SK-N-SH (cell line): ENCODE measurements at regions not wholly inside any gene's neighbourhood (a gene's known extent, or its start where the extent isn't known, plus 50 kb on each side); places are given as distances from the start of the nearest gene placed in this dataset.

Experiments
- CTCF ChIA-PET: fragments of 300-600, 350-600 bp; formaldehyde crosslinking; extraction: SDS; loops from one replicate; lab custom pipeline; 2021; lab: Yijun Ruan, JAX
- POLR2A ChIA-PET: fragments of 350-600 bp; sonication (Branson Sonifier 250); formaldehyde crosslinking; extraction: SDS; loops from one replicate; lab custom pipeline; 2020; ENCODE audit warnings: antibody characterized with exemption, inconsistent platforms; lab: Yijun Ruan, JAX
- DNase-seq: peaks from one replicate; pipeline ENCODE4 v3.0.0; 2012
- H2AFZ ChIP-seq: fragments of 200-600 bp; sonication (generic); 2 replicates; pipeline ENCODE4 v1.8.1; 2016; ENCODE audit warnings: antibody characterized with exemption, mild to moderate bottlenecking, low read depth
- H3F3A ChIP-seq: fragments of 200-600 bp; sonication (generic); replicated peaks from 2 replicates; pipeline ENCODE3; 2016; ENCODE audit warnings: antibody characterized with exemption, mild to moderate bottlenecking; ENCODE audit not compliant: insufficient read depth
- H3K27ac ChIP-seq, 2 experiments: fragments of 200-500 bp in 1 of 2; fragments of 200-600 bp in 1 of 2; sonication (Bioruptor generic) in 1 of 2; sonication (generic), shearing (Covaris generic) in 1 of 2; 2 replicates each; pipeline versions ENCODE4 v1.5.1 to v1.6.1; 2014 to 2016; ENCODE audit warnings: low read depth in 2 of 2, inconsistent platforms in 1 of 2, low read length in 1 of 2, mild to moderate bottlenecking in 1 of 2, mixed read lengths in 1 of 2
- H3K27me3 ChIP-seq: fragments of 200-600 bp; sonication (generic), shearing (Covaris generic); 2 replicates; pipeline ENCODE4 v1.6.1; 2016; ENCODE audit warnings: mixed run types; ENCODE audit not compliant: insufficient read depth
- H3K36me3 ChIP-seq, 2 experiments: fragments of 200-500 bp in 1 of 2; fragments of 200-600 bp in 1 of 2; sonication (Bioruptor generic) in 1 of 2; sonication (generic) in 1 of 2; replicated peaks in 1 of 2; 2 replicates each; pipeline versions ENCODE3 to v1.5.1; 2014 to 2016; ENCODE audit warnings: low read length in 1 of 2, mild to moderate bottlenecking in 1 of 2; ENCODE audit not compliant: insufficient read depth in 2 of 2, control insufficient read depth in 1 of 2
- H3K4me1 ChIP-seq, 2 experiments: fragments of 200-500 bp in 1 of 2; fragments of 200-600 bp in 1 of 2; sonication (Bioruptor generic) in 1 of 2; sonication (generic), shearing (Covaris generic) in 1 of 2; 2 replicates each; pipeline versions ENCODE4 v1.5.1 to v1.6.1; 2014 to 2016; ENCODE audit warnings: low read depth in 1 of 2, low read length in 1 of 2, mixed run types in 1 of 2; ENCODE audit not compliant: insufficient read depth in 2 of 2, control insufficient read depth in 1 of 2
- H3K4me2 ChIP-seq: fragments of 200-600 bp; sonication (generic), shearing (Covaris generic); 2 replicates; pipeline ENCODE4 v1.6.1; 2017; ENCODE audit warnings: mixed run types
- H3K4me3 ChIP-seq, 2 experiments: fragments of 200-500 bp in 1 of 2; fragments of 200-600 bp in 1 of 2; sonication (Bioruptor generic) in 1 of 2; sonication (generic), shearing (Covaris generic) in 1 of 2; 2 replicates each; pipeline versions ENCODE4 v1.5.1 to v1.8.1; 2014 to 2016; ENCODE audit warnings: low read depth in 2 of 2, inconsistent platforms in 1 of 2, low read length in 1 of 2, mild to moderate bottlenecking in 1 of 2, mixed read lengths in 1 of 2, moderate library complexity in 1 of 2
- H3K79me2 ChIP-seq: fragments of 200-600 bp; sonication (generic); 2 replicates; pipeline ENCODE4 v1.8.1; 2017; ENCODE audit warnings: mild to moderate bottlenecking; ENCODE audit not compliant: insufficient read depth
- H3K9ac ChIP-seq: fragments of 200-600 bp; sonication (generic); 2 replicates; pipeline ENCODE4 v1.6.1; 2017; ENCODE audit warnings: mixed run types
- H3K9me2 ChIP-seq: fragments of 200-600 bp; sonication (generic); 2 replicates; pipeline ENCODE4 v1.6.1; 2017; ENCODE audit warnings: mixed run types
- H3K9me3 ChIP-seq: fragments of 200-600 bp; sonication (generic); 2 replicates; pipeline ENCODE4 v1.6.1; 2017; ENCODE audit warnings: mixed run types, mild to moderate bottlenecking, moderate library complexity
- H4K20me1 ChIP-seq: fragments of 200-600 bp; sonication (generic); 2 replicates; pipeline ENCODE4 v1.6.1; 2017; ENCODE audit warnings: mild to moderate bottlenecking, mixed run types; ENCODE audit not compliant: insufficient read depth
- CTCF ChIP-seq: fragments of 200-600 bp; sonication (generic); IDR thresholded peaks from 2 replicates; pipeline ENCODE4 v1.6.1; 2017; ENCODE audit warnings: antibody characterized with exemption, mild to moderate bottlenecking, moderate library complexity
- GABPA ChIP-seq: IDR thresholded peaks from 2 replicates; pipeline ENCODE4 v1.4.0; 2012; ENCODE audit warnings: low read depth, mild to moderate bottlenecking
- MAX ChIP-seq: IDR thresholded peaks from 2 replicates; pipeline ENCODE4 v1.4.0; 2012; ENCODE audit warnings: low read depth
- MEF2A ChIP-seq: IDR thresholded peaks from 2 replicates; pipeline ENCODE4 v1.4.0; 2012; ENCODE audit warnings: low read depth, borderline replicate concordance
- MXI1 ChIP-seq: IDR thresholded peaks from 2 replicates; pipeline ENCODE4 v1.6.1; 2012; ENCODE audit warnings: mild to moderate bottlenecking, low read depth, low read length, improper control_type of control experiment
- NRF1 ChIP-seq: IDR thresholded peaks from 2 replicates; pipeline ENCODE4 v1.6.1; 2012; ENCODE audit warnings: low read depth, mild to moderate bottlenecking, low read length
- PBX3 ChIP-seq: IDR thresholded peaks from 2 replicates; pipeline ENCODE4; 2012
- POLR2AphosphoS5 ChIP-seq: IDR thresholded peaks from 2 replicates; pipeline ENCODE4 v1.6.1; 2012; ENCODE audit warnings: low read depth, low read length
- RAD21 ChIP-seq: IDR thresholded peaks from 2 replicates; pipeline ENCODE4 v1.6.1; 2012; ENCODE audit warnings: mild to moderate bottlenecking, low read length
- REST ChIP-seq: IDR thresholded peaks from 2 replicates; pipeline ENCODE4 v1.6.1; 2012; ENCODE audit warnings: mild to moderate bottlenecking, low read depth, low read length, moderate library complexity
- RXRA ChIP-seq: IDR thresholded peaks from 2 replicates; pipeline ENCODE4 v1.4.0; 2012; ENCODE audit warnings: low read depth, mild to moderate bottlenecking, borderline replicate concordance
- SIN3A ChIP-seq: IDR thresholded peaks from 2 replicates; pipeline ENCODE4 v1.6.1; 2012; ENCODE audit warnings: low read depth, mild to moderate bottlenecking, low read length, moderate library complexity, borderline replicate concordance
- SMC3 ChIP-seq: IDR thresholded peaks from 2 replicates; pipeline ENCODE4 v1.6.1; 2012; ENCODE audit warnings: low read depth, low read length, improper control_type of control experiment
- TEAD4 ChIP-seq: IDR thresholded peaks from 2 replicates; pipeline ENCODE4 v1.4.0; 2012; ENCODE audit warnings: mild to moderate bottlenecking, borderline replicate concordance; ENCODE audit not compliant: insufficient read depth
- USF2 ChIP-seq: fragments of 150-350 bp; IDR thresholded peaks from 2 replicates; pipeline ENCODE4 v1.6.1; 2017; ENCODE audit warnings: antibody characterized with exemption, low read length, low read depth, borderline replicate concordance
- WGBS: methylation state at CpG from one replicate; pipeline ENCODE4 v1.1.6; 2017; ENCODE audit warnings: low lambda C conversion rate; 5-methylcytosine and 5-hydroxymethylcytosine counted together

GRCh38 chr3:42013691-42014457, 52.0 kb upstream of the ULK4 start:
- peak; percentile 53; the same call in 1 of the 2 replicates for TF ChIP-seq MXI1
- TF ChIP-seq REST: no peak
- TF ChIP-seq SMC3: no peak
- TF ChIP-seq RXRA: no peak
- no peak for TF ChIP-seq POLR2AphosphoS5
- no peak for TF ChIP-seq TEAD4
- no peak for TF ChIP-seq SIN3A
- TF ChIP-seq GABPA: no peak
- no peak for TF ChIP-seq PBX3
- TF ChIP-seq CTCF: 0 out of 2 replicates have a peak, but pooled peaks have one; percentile 8
- TF ChIP-seq NRF1: no peak
- peak; percentile 75 for TF ChIP-seq MAX
- 0 out of 2 replicates have a peak, but pooled peaks have one; percentile 2 for TF ChIP-seq RAD21
- TF ChIP-seq USF2: no peak
- no peak for TF ChIP-seq MEF2A
- no peaks in the 10 kb centered on the region for H3K36me3 ChIP-seq
- DNase-seq: peak; percentile 82
- H2AFZ ChIP-seq: peak overlapping the region; percentile 44; the same call in 1 of the 2 replicates
- H3K9me2 ChIP-seq: no peaks in the 10 kb centered on the region
- peaks cover 5 to 11% of the 10 kb centered on the region in 2 experiments; a peak in 2 of 4 replicates for H3K4me1 ChIP-seq
- H3K9ac ChIP-seq: peak overlapping the region; percentile 77
- CTCF ChIA-PET: interaction anchor here (0.7 to 6.5 kb wide), 6 partner anchors 16 to 86 kb away, joined by 3 to 51 read pairs (median 4); no protein-coding TSS in a partner anchor
- no peaks in the 10 kb centered on the region for H4K20me1 ChIP-seq
- POLR2A ChIA-PET: no interaction called here
- peaks cover 49% of the 10 kb centered on the region for H3K79me2 ChIP-seq
- no peaks in the 10 kb centered on the region for H3K9me3 ChIP-seq
- under 1% methylated on average over 43 of the region's 103 CpGs for WGBS
- peak overlapping the region; percentile 99 for H3K4me2 ChIP-seq
- H3K27me3 ChIP-seq: no peaks in the 10 kb centered on the region
- peaks cover 15% of the 10 kb centered on the region for H3F3A ChIP-seq
- H3K4me3 ChIP-seq: peak overlapping the region; percentile 77 to 95
- H3K27ac ChIP-seq: peak overlapping the region in 1 of 2 experiments; percentile 58; a peak in 2 of 4 replicates
